ENCODE measurements at regions not wholly inside any gene's neighbourhood (a gene's known extent, or its start where the extent isn't known, plus 50 kb on each side); places are given as distances from the start of the nearest gene placed in this dataset.

GRCh38 chr6:154611241-154611640 is 100.8 kb upstream of the CNKSR3 start:
- no peak for TF ChIP-seq CTCF (conservative IDR thresholded peaks at IDR 0.05; ENCODE audit: low read length)
- TF ChIP-seq EZH2phosphoT487 (IDR thresholded peaks at IDR 0.05; ENCODE audit: borderline replicate concordance): no peak
